HepG2 (cell line): ENCODE measurements at regions not wholly inside any gene's neighbourhood (a gene's known extent, or its start where the extent isn't known, plus 50 kb on each side); places are given as distances from the start of the nearest gene placed in this dataset.

Experiments used
- ATAC-seq: fragments of 200-7000 bp; cut with Tn5 transposase; 3 replicates; pipeline ENCODE4 v1.9.1; 2020; ENCODE audit warnings: mild to moderate bottlenecking, moderate library complexity
- BruUV-seq: library from RNA; stranded (reverse); fragments of 400-500 nt; replicated peaks from 2 replicates; lab custom pipeline; 2021; lab: Mats Ljungman, UMichigan
- CTCF ChIA-PET: fragments of 300-600 bp; formaldehyde crosslinking; extraction: SDS; loops from one replicate; lab custom pipeline; 2021; ENCODE audit warnings: low total read pairs, inconsistent platforms, low intra/inter-chr PET ratio; lab: Yijun Ruan, JAX
- POLR2A ChIA-PET: fragments of 350-600 bp; sonication (Branson Sonifier 250); formaldehyde crosslinking; loops from one replicate; lab custom pipeline; 2020; ENCODE audit warnings: antibody characterized with exemption, inconsistent platforms; lab: Yijun Ruan, JAX
- DNase-seq: peaks from one replicate; pipeline ENCODE4 v3.0.0-alpha.2; 2015; ENCODE audit warnings: low spot score
- FAIRE-seq: peaks from 3 replicates; lab custom pipeline; 2011; peaks lifted over from hg19 to GRCh38; lab: Jason Lieb, UNC
- H2AFZ ChIP-seq: one replicate; pipeline ENCODE4 v1.6.1; 2011; ENCODE audit warnings: low read length, inconsistent platforms
- H3K27ac ChIP-seq: fragments of 300-600 bp; 3 replicates; pipeline ENCODE4 v1.8.0; 2011; ENCODE audit warnings: mixed run types, mild to moderate bottlenecking, mixed read lengths, low read length, inconsistent platforms; ENCODE audit not compliant: insufficient read depth; ENCODE audit errors: extremely low read length
- H3K27me3 ChIP-seq, 2 experiments: fragments of 200-600 bp in 1 of 2; 2 replicates in 1 of 2; 3 replicates in 1 of 2; pipeline versions ENCODE4 v1.6.0 to v1.8.0; 2011; ENCODE audit warnings: low read length in 2 of 2, mild to moderate bottlenecking in 2 of 2, moderate library complexity in 2 of 2, inconsistent platforms in 1 of 2; ENCODE audit not compliant: insufficient read depth in 2 of 2, control insufficient read depth in 1 of 2
- H3K36me3 ChIP-seq, 2 experiments: fragments of 200-600 bp in 1 of 2; replicated peaks in 1 of 2; 2 replicates in 1 of 2; 3 replicates in 1 of 2; pipeline versions ENCODE4 v1.5.1 to v1.8.0; 2011; ENCODE audit warnings: low read length in 2 of 2, inconsistent platforms in 1 of 2; ENCODE audit not compliant: insufficient read depth in 2 of 2, control insufficient read depth in 1 of 2
- H3K4me1 ChIP-seq: 2 replicates; pipeline ENCODE4 v1.5.1; 2012; ENCODE audit warnings: low read length, inconsistent platforms; ENCODE audit not compliant: insufficient read depth
- H3K4me2 ChIP-seq: 2 replicates; pipeline ENCODE4 v1.6.0; 2011; ENCODE audit warnings: low read depth, low read length, inconsistent platforms
- H3K4me3 ChIP-seq, 3 experiments: fragments of 200-600 bp in 1 of 3; sonication (generic), shearing (Covaris generic) in 1 of 3; replicated peaks in 1 of 3; 2 replicates each; pipeline ENCODE4 v1.5.1; 2011 to 2016; ENCODE audit warnings: low read length in 3 of 3, inconsistent platforms in 2 of 3, low read depth in 2 of 3, mild to moderate bottlenecking in 2 of 3, control low read depth in 1 of 3, mixed read lengths in 1 of 3; ENCODE audit not compliant: insufficient read depth in 1 of 3
- H3K79me2 ChIP-seq: one replicate; pipeline ENCODE4 v1.6.1; 2011; ENCODE audit warnings: low read length, inconsistent platforms; ENCODE audit not compliant: insufficient read depth
- H3K9ac ChIP-seq: 2 replicates; pipeline ENCODE4 v1.6.0; 2011; ENCODE audit warnings: mild to moderate bottlenecking, low read depth, low read length, inconsistent platforms; ENCODE audit not compliant: insufficient read depth
- H3K9me3 ChIP-seq: 2 replicates; pipeline ENCODE4 v1.5.1; 2012; ENCODE audit warnings: mild to moderate bottlenecking, low read length
- H4K20me1 ChIP-seq: 2 replicates; pipeline ENCODE4 v1.6.0; 2011; ENCODE audit warnings: inconsistent platforms, mild to moderate bottlenecking, low read length, moderate library complexity; ENCODE audit not compliant: insufficient read depth
- CEBPB ChIP-seq: IDR thresholded peaks from 2 replicates; pipeline ENCODE4 v1.6.1; 2011; ENCODE audit warnings: low read depth, low read length, improper control_type of control experiment, borderline replicate concordance
- CREB1 ChIP-seq, 2 experiments: fragments of 450-650 bp in 1 of 2; IDR thresholded peaks; 2 replicates each; pipeline ENCODE4 v1.6.1; 2016 to 2017; ENCODE audit warnings: control low read depth in 1 of 2, mild to moderate bottlenecking in 1 of 2, missing compliant biosample characterization in 1 of 2, missing genetic modification characterization in 1 of 2
- ELF1 ChIP-seq: sonication (generic); formaldehyde crosslinking; IDR thresholded peaks from 2 replicates; pipeline ENCODE4 v1.4.0; 2020; ENCODE audit warnings: missing genetic modification reagents
- GABPB1 ChIP-seq: IDR thresholded peaks from 2 replicates; pipeline ENCODE4 v1.6.1; 2016; ENCODE audit warnings: mild to moderate bottlenecking, missing genetic modification reagents, moderate library complexity, missing compliant biosample characterization
- GATA4 ChIP-seq: sonication (generic); IDR thresholded peaks from 2 replicates; pipeline ENCODE4 v1.6.1; 2016; ENCODE audit warnings: antibody characterized with exemption, low read depth, borderline replicate concordance
- HNRNPLL ChIP-seq: fragments of 200-400 bp; formaldehyde crosslinking; IDR thresholded peaks from 2 replicates; pipeline ENCODE4 v1.6.1; 2017; ENCODE audit warnings: mild to moderate bottlenecking, low read depth, low read length; ENCODE audit not compliant: poor library complexity, severe bottlenecking
- KDM4B ChIP-seq: sonication (generic); formaldehyde crosslinking; IDR thresholded peaks from 2 replicates; pipeline ENCODE4 v1.4.0; 2020; ENCODE audit warnings: missing genetic modification reagents
- KLF12 ChIP-seq: sonication (generic); formaldehyde crosslinking; IDR thresholded peaks from 2 replicates; pipeline ENCODE4 v1.4.0; 2020; ENCODE audit warnings: missing genetic modification reagents, borderline replicate concordance
- MXD4 ChIP-seq: IDR thresholded peaks from 2 replicates; pipeline ENCODE4 v1.6.1; 2016; ENCODE audit warnings: mild to moderate bottlenecking, missing biosample characterization, missing genetic modification reagents
- NRL ChIP-seq: sonication (generic); formaldehyde crosslinking; IDR thresholded peaks from 2 replicates; pipeline ENCODE4 v1.5.0; 2020; ENCODE audit warnings: missing genetic modification reagents, mild to moderate bottlenecking, moderate library complexity, borderline replicate concordance
- SOX5 ChIP-seq: IDR thresholded peaks from 2 replicates; pipeline ENCODE4 v1.6.1; 2016; ENCODE audit warnings: borderline replicate concordance
- TBX3 ChIP-seq: fragments of 450-650 bp; IDR thresholded peaks from 2 replicates; pipeline ENCODE4 v1.6.1; 2017; ENCODE audit warnings: antibody characterized with exemption, mild to moderate bottlenecking, inconsistent platforms, borderline replicate concordance
- TOPORS ChIP-seq: sonication (generic); formaldehyde crosslinking; IDR thresholded peaks from 2 replicates; pipeline ENCODE4 v1.8.0; 2023; ENCODE audit warnings: mild to moderate bottlenecking, missing genetic modification reagents
- ZNF333 ChIP-seq: sonication (generic); formaldehyde crosslinking; IDR thresholded peaks from 2 replicates; pipeline ENCODE4 v1.4.0; 2020; ENCODE audit warnings: mild to moderate bottlenecking, missing genetic modification reagents, borderline replicate concordance
- ZNF678 ChIP-seq: sonication (generic); formaldehyde crosslinking; IDR thresholded peaks from 2 replicates; pipeline ENCODE4 v1.4.0; 2020; ENCODE audit warnings: mild to moderate bottlenecking, missing genetic modification reagents
- WGBS: methylation state at CpG from one replicate; pipeline ENCODE4 v1.1.6; 2017; ENCODE audit warnings: low lambda C conversion rate; 5-methylcytosine and 5-hydroxymethylcytosine counted together
- in situ Hi-C: cut with HindIII; loops from 2 replicates; pipeline ENCODE4 v1.10.0; 2017; ENCODE audit warnings: low pct_unique_long_range_greater_than_20kb; ENCODE audit not compliant: extremely low pct_ligation_motif_present
- intact Hi-C: fragments of 100-400 bp; cut with micrococcal nuclease; formaldehyde crosslinking; loops from one replicate; pipeline ENCODE4 v1.10.0; 2022; ENCODE audit not compliant: unreplicated experiment
- TF ChIP-seq, protein P1 (sequence below): sonication (generic); formaldehyde crosslinking; IDR thresholded peaks from 2 replicates; pipeline ENCODE4 v1.9.0; 2022; ENCODE audit warnings: low read depth, missing genetic modification reagents
- TF ChIP-seq, protein P2 (sequence below): sonication (generic); formaldehyde crosslinking; IDR thresholded peaks from 2 replicates; pipeline ENCODE4 v1.4.0; 2020; ENCODE audit warnings: mild to moderate bottlenecking, missing genetic modification reagents

DNA sequence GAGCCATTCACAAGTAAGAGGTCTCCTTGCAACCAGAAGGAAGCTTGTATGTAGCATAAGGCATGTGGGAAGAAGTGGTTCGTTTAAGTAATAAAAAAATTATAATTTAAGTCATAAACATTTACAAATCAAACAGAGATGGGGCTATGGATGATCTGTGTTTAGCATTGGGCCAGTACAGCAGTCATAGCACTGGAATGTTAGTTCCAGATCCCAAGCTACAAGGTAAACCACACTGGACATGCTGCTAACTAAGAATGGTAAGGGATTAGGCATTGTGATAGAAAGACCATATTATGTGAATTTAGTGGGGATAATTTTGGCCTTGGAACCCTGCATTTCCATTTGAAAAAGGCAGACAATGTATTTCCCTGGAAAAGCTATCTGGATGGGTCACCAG lies 170.4 kb upstream of the KCNN2 start:
- no peaks in the 10 kb centered on the region for H3K9me3 ChIP-seq
- H3K4me1 ChIP-seq = no peaks in the 10 kb centered on the region
- FAIRE-seq (no peak), ATAC-seq (no peak), DNase-seq (no peak)
- no peak overlapping the region for H2AFZ ChIP-seq
- H3K4me3 ChIP-seq = no peak overlapping the region
- no TSS peak for BruUV-seq
- intact Hi-C loops = no loop called here
- CTCF ChIA-PET = no interaction called here
- no peak overlapping the region for H3K27ac ChIP-seq
- H3K9ac ChIP-seq = no peak overlapping the region
- H3K36me3 ChIP-seq = no peaks in the 10 kb centered on the region
- TF ChIP-seq CREB1 (IDR thresholded peaks at IDR 0.05) = no peak
- TF ChIP-seq CREB1 (CRISPR knock-in tag; IDR thresholded peaks at IDR 0.05) = no peak
- TF ChIP-seq KDM4B (CRISPR knock-in tag) = no peak
- TF ChIP-seq, protein P1, sequence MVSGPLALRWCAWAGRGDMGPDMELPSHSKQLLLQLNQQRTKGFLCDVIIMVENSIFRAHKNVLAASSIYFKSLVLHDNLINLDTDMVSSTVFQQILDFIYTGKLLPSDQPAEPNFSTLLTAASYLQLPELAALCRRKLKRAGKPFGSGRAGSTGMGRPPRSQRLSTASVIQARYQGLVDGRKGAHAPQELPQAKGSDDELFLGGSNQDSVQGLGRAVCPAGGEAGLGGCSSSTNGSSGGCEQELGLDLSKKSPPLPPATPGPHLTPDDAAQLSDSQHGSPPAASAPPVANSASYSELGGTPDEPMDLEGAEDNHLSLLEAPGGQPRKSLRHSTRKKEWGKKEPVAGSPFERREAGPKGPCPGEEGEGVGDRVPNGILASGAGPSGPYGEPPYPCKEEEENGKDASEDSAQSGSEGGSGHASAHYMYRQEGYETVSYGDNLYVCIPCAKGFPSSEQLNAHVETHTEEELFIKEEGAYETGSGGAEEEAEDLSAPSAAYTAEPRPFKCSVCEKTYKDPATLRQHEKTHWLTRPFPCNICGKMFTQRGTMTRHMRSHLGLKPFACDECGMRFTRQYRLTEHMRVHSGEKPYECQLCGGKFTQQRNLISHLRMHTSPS = no peak
- TF ChIP-seq GATA4 = no peak
- TF ChIP-seq ELF1 (CRISPR knock-in tag) = no peak
- TF ChIP-seq KLF12 (CRISPR knock-in tag) = no peak
- TF ChIP-seq SOX5 = no peak
- TF ChIP-seq CEBPB = no peak
- no peak for TF ChIP-seq ZNF333 (CRISPR knock-in tag)
- TF ChIP-seq TBX3 = no peak
- TF ChIP-seq, protein P2, sequence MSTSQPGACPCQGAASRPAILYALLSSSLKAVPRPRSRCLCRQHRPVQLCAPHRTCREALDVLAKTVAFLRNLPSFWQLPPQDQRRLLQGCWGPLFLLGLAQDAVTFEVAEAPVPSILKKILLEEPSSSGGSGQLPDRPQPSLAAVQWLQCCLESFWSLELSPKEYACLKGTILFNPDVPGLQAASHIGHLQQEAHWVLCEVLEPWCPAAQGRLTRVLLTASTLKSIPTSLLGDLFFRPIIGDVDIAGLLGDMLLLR (CRISPR knock-in tag) = no peak
- no peak for TF ChIP-seq HNRNPLL
- TF ChIP-seq NRL (CRISPR knock-in tag) = no peak
- no peak for TF ChIP-seq MXD4 (CRISPR knock-in tag)
- no peak for TF ChIP-seq GABPB1 (CRISPR knock-in tag)
- TF ChIP-seq TOPORS (CRISPR knock-in tag) = no peak
- TF ChIP-seq ZNF678 (CRISPR knock-in tag) = no peak
- H3K4me2 ChIP-seq = no peak overlapping the region
- in situ Hi-C loops = no loop called here
- no peaks in the 10 kb centered on the region for H3K27me3 ChIP-seq
- no peaks in the 10 kb centered on the region for H3K79me2 ChIP-seq
- WGBS = 2% methylated on average over 1 of the region's 1 CpG
- H4K20me1 ChIP-seq = no peaks in the 10 kb centered on the region
- POLR2A ChIA-PET = no interaction called here
